ENCODE measurements at regions not wholly inside any gene's neighbourhood (a gene's known extent, or its start where the extent isn't known, plus 50 kb on each side); places are given as distances from the start of the nearest gene placed in this dataset.

GRCh38 chr11:56816259-56816658 lies 67.8 kb upstream of the OR9G4 start:
- TF ChIP-seq CTCF (IDR thresholded peaks at IDR 0.05; ENCODE audit: low read depth, low read length, poor library complexity, severe bottlenecking) (no peak), EZH2phosphoT487 (IDR thresholded peaks at IDR 0.05; ENCODE audit: borderline replicate concordance, low read length) (no peak)
